C4-2B (cell line): ENCODE measurements at regions not wholly inside any gene's neighbourhood (a gene's known extent, or its start where the extent isn't known, plus 50 kb on each side); places are given as distances from the start of the nearest gene placed in this dataset.

ENCODE experiments used
- H3K27ac ChIP-seq: fragments of 450-650 bp; 2 replicates; pipeline ENCODE4 v1.5.1; 2017
- ZFX ChIP-seq: fragments of 450-650 bp; IDR thresholded peaks from 2 replicates; pipeline ENCODE4 v1.6.1; 2017
- TF ChIP-seq, protein P1 (sequence below): fragments of 450-650 bp; conservative IDR thresholded peaks from 2 replicates; pipeline ENCODE4 v1.5.1; 2017; ENCODE audit warnings: mild to moderate bottlenecking

DNA sequence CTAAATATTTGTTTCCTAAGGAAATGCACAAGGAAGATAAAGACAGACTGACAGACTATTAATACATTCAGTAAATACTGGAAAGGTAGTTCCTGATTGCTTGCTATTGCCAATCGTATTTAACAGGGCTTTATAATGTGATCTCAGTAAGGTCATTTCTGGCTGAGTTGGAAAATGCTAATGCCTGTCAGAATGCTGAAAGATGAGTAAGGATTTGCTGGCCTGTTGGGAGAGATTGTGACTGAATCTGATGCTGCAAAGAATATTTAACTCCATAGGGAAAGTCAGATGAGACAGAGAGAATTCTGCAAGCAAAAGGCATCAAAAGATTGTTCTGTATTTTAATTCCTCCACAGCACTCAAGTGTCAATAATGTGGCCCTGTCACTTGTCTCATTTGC is 169.0 kb downstream of the BEND2 start:
- H3K27ac ChIP-seq, result no peak overlapping the region
- TF ChIP-seq ZFX, result no peak
- TF ChIP-seq, protein P1, sequence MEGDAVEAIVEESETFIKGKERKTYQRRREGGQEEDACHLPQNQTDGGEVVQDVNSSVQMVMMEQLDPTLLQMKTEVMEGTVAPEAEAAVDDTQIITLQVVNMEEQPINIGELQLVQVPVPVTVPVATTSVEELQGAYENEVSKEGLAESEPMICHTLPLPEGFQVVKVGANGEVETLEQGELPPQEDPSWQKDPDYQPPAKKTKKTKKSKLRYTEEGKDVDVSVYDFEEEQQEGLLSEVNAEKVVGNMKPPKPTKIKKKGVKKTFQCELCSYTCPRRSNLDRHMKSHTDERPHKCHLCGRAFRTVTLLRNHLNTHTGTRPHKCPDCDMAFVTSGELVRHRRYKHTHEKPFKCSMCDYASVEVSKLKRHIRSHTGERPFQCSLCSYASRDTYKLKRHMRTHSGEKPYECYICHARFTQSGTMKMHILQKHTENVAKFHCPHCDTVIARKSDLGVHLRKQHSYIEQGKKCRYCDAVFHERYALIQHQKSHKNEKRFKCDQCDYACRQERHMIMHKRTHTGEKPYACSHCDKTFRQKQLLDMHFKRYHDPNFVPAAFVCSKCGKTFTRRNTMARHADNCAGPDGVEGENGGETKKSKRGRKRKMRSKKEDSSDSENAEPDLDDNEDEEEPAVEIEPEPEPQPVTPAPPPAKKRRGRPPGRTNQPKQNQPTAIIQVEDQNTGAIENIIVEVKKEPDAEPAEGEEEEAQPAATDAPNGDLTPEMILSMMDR, result no peak

DNA sequence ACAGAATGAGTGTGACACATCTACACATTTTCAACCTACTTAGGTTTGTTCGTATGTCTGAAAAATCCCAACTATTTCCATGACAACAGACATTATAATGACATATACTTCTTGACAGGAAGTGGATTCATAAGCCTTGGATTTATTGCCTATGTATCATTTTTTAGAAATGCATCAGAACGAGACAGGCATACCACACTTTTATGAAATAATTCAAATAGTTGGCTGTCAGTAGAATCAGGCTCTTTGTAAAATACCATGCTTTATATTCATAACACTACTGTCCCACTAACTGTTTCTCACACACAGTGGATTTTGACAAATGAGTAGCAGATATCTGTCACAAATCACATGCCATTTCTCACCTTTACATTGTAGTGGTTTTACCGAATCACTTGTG is 173.2 kb downstream of the BEND2 start:
- TF ChIP-seq, protein P1, result no peak
- no peak for TF ChIP-seq ZFX
- H3K27ac ChIP-seq, result no peak overlapping the region

DNA sequence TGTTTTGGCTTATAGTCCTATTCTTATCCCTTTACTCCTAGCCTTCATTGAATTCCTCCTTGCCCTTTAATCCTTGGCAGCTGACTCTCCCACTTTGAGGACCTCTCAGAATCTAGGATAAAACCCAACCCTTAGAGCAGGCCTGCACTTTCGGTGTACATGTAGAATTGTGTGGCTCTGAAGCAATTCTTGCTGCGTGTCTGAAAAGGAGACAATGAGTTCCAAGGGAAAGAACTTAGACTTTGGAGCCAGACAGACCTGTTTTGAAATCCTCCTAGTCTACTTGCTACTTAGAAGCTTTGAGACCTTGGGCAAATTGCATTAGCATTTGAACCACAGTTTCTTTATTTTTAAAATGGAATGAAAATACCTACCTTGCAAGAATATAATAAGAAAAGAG is 175.2 kb downstream of the BEND2 start:
- TF ChIP-seq, protein P1, result no peak
- TF ChIP-seq ZFX, result no peak
- H3K27ac ChIP-seq, result no peak overlapping the region

DNA sequence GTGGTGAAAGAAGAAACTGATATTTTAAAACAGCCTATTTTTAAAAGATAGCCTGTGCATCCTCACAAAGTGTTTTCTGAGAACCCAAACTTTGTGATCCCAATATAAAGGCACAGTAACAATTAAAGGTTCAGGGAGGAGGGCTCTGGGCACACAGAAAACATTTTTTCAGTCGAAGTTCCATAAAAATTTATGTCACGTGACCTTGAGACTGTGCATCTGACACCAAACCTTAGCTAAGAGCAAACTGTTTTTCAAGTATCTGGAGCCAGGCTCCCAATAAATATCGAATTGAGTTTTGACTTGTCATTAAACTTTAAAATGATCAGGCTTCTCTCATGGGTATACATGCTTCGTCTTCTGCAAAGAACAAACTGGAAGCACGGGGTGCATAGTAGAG is 177.9 kb downstream of the BEND2 start:
- no peak for TF ChIP-seq ZFX
- TF ChIP-seq, protein P1, result no peak
- no peak overlapping the region for H3K27ac ChIP-seq

DNA sequence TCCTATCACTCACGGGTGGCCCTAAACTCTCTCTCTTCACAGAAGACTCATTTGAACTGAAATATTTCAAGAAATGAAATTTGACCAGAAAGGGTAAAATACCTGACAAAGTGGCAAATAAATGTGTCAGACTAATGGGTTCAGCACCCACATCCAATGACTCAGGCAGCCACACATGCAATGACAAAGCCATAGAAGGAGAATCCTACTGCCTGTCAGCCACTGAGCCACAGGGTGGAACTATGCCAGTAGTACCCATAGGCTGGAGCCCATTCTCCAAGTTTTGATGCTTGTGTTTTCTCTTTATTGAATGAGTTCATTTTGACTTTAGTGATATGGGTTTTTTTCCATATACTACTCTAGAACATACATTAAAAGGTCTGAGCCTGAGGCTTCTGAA is 179.0 kb downstream of the BEND2 start:
- no peak for TF ChIP-seq ZFX

DNA sequence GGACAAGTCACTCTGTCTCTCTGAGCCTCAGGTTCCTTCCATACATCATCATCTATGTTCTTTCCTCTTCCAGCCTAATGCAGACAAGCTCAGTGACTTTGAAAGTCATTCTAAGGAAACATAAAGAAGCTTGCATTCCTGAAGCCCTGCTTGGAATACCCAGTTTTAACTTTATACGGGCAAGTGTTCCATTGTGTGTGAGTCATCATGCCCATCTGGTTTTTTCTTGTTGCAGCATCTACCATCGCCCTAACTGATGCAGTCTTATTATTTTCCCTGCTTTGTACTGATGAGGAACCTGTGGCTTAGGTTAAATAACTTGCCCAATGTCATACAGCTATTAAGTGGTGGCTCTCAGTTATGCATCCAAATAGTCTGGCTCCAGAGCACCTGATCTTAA is 177.9 kb upstream of the RAI2 start:
- no peak for TF ChIP-seq ZFX
- TF ChIP-seq, protein P1, result no peak
- no peak overlapping the region for H3K27ac ChIP-seq

More for the DNA sequence above, 179.0 kb downstream of the BEND2 start:
- H3K27ac ChIP-seq, result no peak overlapping the region

DNA sequence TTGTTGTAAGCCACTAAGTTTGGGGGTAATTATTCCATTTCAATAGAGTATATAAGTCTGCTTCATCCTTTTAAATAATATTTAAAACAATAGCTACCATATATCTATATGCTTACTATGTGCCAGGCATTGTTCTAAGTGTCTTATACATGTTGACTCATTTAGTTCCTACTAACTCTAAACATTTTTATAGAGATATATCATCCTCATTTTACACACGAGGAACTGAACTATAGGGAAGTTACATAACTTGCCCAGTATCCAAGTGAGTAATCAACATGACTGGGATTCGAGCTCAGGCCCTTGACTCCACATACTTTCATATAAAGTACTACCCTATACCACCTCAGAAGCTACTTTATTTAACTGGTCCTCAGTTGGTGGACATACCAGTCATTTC is 175.3 kb upstream of the RAI2 start:
- TF ChIP-seq ZFX, result no peak
- TF ChIP-seq, protein P1, result no peak
- no peak overlapping the region for H3K27ac ChIP-seq

DNA sequence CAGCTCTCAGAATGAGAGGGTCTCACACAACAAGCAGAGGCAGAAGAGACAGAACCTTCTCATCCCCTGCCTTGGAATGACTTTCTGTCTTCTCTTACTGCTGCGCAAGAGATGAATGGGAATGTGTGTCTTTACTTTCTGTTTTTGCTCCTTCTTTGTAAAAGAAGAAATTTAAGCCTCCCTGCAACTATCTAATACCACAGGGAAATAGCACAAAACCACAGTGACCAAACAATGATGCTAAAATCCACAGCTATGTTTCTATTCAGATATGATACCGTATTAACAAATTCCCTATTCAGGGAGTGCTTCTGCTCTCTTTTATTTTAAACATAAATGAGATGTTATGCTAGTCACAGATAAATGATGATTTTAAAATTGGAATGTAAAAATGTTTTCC is 173.8 kb upstream of the RAI2 start:
- H3K27ac ChIP-seq, result no peak overlapping the region
- TF ChIP-seq, protein P1, result no peak
- TF ChIP-seq ZFX, result no peak
